ENCODE measurements at regions not wholly inside any gene's neighbourhood (a gene's known extent, or its start where the extent isn't known, plus 50 kb on each side); places are given as distances from the start of the nearest gene placed in this dataset.

- no peak for TF ChIP-seq CTCF (IDR thresholded peaks at IDR 0.05; ENCODE audit: low read depth, low read length, missing input control)
- TF ChIP-seq TAF1 (conservative IDR thresholded peaks at IDR 0.05) = no peak
- TF ChIP-seq GABPA (IDR thresholded peaks at IDR 0.05 in 1 of 2, conservative IDR thresholded peaks at IDR 0.05 in 1 of 2) = no peak
- no peak for TF ChIP-seq MAX (IDR thresholded peaks at IDR 0.05)
- no peak for TF ChIP-seq YY1 (IDR thresholded peaks at IDR 0.05)
- TF ChIP-seq SP1 (IDR thresholded peaks at IDR 0.05) = no peak
- no peak for TF ChIP-seq RAD21 (IDR thresholded peaks at IDR 0.05)
- no peak for TF ChIP-seq REST (IDR thresholded peaks at IDR 0.05)
- TF ChIP-seq EGR1 (IDR thresholded peaks at IDR 0.05; ENCODE audit: low read depth in 2 of 2) = no peak
- TF ChIP-seq FOXA1 (IDR thresholded peaks at IDR 0.05) = no peak
- TF ChIP-seq ATF3 (IDR thresholded peaks at IDR 0.05) = no peak
- no peak for TF ChIP-seq JUND (IDR thresholded peaks at IDR 0.05)
- no peak for TF ChIP-seq ZBTB33 (IDR thresholded peaks at IDR 0.05)
- no peak for TF ChIP-seq RXRA (IDR thresholded peaks at IDR 0.05)
Measured at GRCh38 chr15:30830961-30831360, 72.8 kb upstream of the FAN1 start.

Data from liver (tissue), 3 donors.